HEK293 (cell line): ENCODE measurements at regions not wholly inside any gene's neighbourhood (a gene's known extent, or its start where the extent isn't known, plus 50 kb on each side); places are given as distances from the start of the nearest gene placed in this dataset.
A peak's percentile ranks its signal among the peaks of the same experiment; 100 is the strongest.

Experiments
- CTCF ChIA-PET: fragments of 350-600 bp; formaldehyde crosslinking; extraction: SDS; loops from one replicate; lab custom pipeline; 2021; ENCODE audit warnings: antibody characterized with exemption; lab: Yijun Ruan, JAX
- POLR2A ChIA-PET: fragments of 300-600 bp; formaldehyde crosslinking; extraction: SDS; loops from one replicate; lab custom pipeline; 2020; ENCODE audit warnings: antibody characterized with exemption, inconsistent platforms; lab: Yijun Ruan, JAX
- H3K27ac ChIP-seq: fragments of 200-500 bp; sonication (Bioruptor generic); 2 replicates; pipeline ENCODE4 v1.5.1; 2014; ENCODE audit warnings: low read depth, low read length, control low read depth, inconsistent platforms; ENCODE audit errors: extremely low read depth
- H3K36me3 ChIP-seq, 2 experiments: fragments of 200-500 bp in 1 of 2; sonication (Bioruptor generic) in 1 of 2; 1 replicate in 1 of 2; 2 replicates in 1 of 2; pipeline ENCODE4 v1.5.1; 2014 to 2017; ENCODE audit warnings: inconsistent platforms in 2 of 2, low read length in 2 of 2; ENCODE audit not compliant: control insufficient read depth in 2 of 2, insufficient read depth in 1 of 2
- H3K4me1 ChIP-seq: fragments of 200-500 bp; sonication (Bioruptor generic); 2 replicates; pipeline ENCODE4 v1.5.1; 2014; ENCODE audit warnings: mild to moderate bottlenecking, low read length, inconsistent platforms; ENCODE audit not compliant: control insufficient read depth, insufficient read depth
- H3K4me3 ChIP-seq: 2 replicates; pipeline ENCODE4 v1.5.1; 2011; ENCODE audit warnings: low read depth, mild to moderate bottlenecking, control low read depth, low read length, moderate library complexity
- H3K9me3 ChIP-seq: fragments of 200-500 bp; sonication (Bioruptor generic); 2 replicates; pipeline ENCODE4 v1.5.1; 2014; ENCODE audit warnings: low read depth, low read length, inconsistent platforms; ENCODE audit not compliant: control insufficient read depth, insufficient read depth
- EGR2 ChIP-seq: fragments of 450-650 bp; formaldehyde crosslinking; IDR thresholded peaks from 2 replicates; pipeline ENCODE4 v1.5.1; 2016; ENCODE audit warnings: low read depth, missing biosample characterization, missing genetic modification characterization
- GLI4 ChIP-seq: fragments of 450-650 bp; formaldehyde crosslinking; IDR thresholded peaks from 2 replicates; pipeline ENCODE4 v1.5.1; 2016; ENCODE audit warnings: missing biosample characterization, missing genetic modification characterization
- HOXC10 ChIP-seq: sonication (generic); formaldehyde crosslinking; IDR thresholded peaks from 2 replicates; pipeline ENCODE4 v1.8.1; 2023; ENCODE audit warnings: mild to moderate bottlenecking, missing genetic modification reagents
- IKZF3 ChIP-seq: fragments of 450-650 bp; IDR thresholded peaks from 2 replicates; pipeline ENCODE4 v1.5.0; 2018; ENCODE audit warnings: missing biosample characterization, mild to moderate bottlenecking, missing genetic modification characterization, moderate library complexity
- KLF10 ChIP-seq: fragments of 450-650 bp; IDR thresholded peaks from 2 replicates; pipeline ENCODE4 v1.5.1; 2018; ENCODE audit warnings: missing biosample characterization, mild to moderate bottlenecking, missing genetic modification characterization
- OSR2 ChIP-seq: fragments of 450-650 bp; formaldehyde crosslinking; IDR thresholded peaks from 2 replicates; pipeline ENCODE4 v1.5.1; 2016; ENCODE audit warnings: missing biosample characterization, missing genetic modification characterization
- PBX3 ChIP-seq: sonication (generic); formaldehyde crosslinking; IDR thresholded peaks from 2 replicates; pipeline ENCODE4 v1.8.1; 2022; ENCODE audit warnings: mild to moderate bottlenecking, moderate library complexity, missing genetic modification reagents
- REPIN1 ChIP-seq: fragments of 450-650 bp; formaldehyde crosslinking; IDR thresholded peaks from 2 replicates; pipeline ENCODE4 v1.5.1; 2017; ENCODE audit warnings: missing biosample characterization, missing genetic modification characterization, low read depth
- SP2 ChIP-seq: fragments of 450-650 bp; formaldehyde crosslinking; IDR thresholded peaks from 2 replicates; pipeline ENCODE4 v1.5.1; 2016; ENCODE audit warnings: missing biosample characterization, missing genetic modification characterization
- SP7 ChIP-seq: fragments of 450-650 bp; formaldehyde crosslinking; IDR thresholded peaks from 2 replicates; pipeline ENCODE4 v1.5.1; 2016; ENCODE audit warnings: missing biosample characterization, missing genetic modification characterization
- TCF7L2 ChIP-seq: IDR thresholded peaks from 2 replicates; pipeline ENCODE4 v1.6.1; 2011; ENCODE audit warnings: low read depth, mild to moderate bottlenecking, inconsistent platforms, low read length, moderate library complexity, borderline replicate concordance
- YY1 ChIP-seq: fragments of 450-650 bp; formaldehyde crosslinking; IDR thresholded peaks from 2 replicates; pipeline ENCODE4 v1.5.1; 2018; ENCODE audit warnings: missing biosample characterization, missing genetic modification characterization
- ZBTB48 ChIP-seq: fragments of 450-650 bp; formaldehyde crosslinking; IDR thresholded peaks from 2 replicates; pipeline ENCODE4 v1.5.1; 2016; ENCODE audit warnings: missing biosample characterization, missing genetic modification characterization
- ZBTB8A ChIP-seq: fragments of 450-650 bp; formaldehyde crosslinking; IDR thresholded peaks from 2 replicates; pipeline ENCODE4 v1.5.1; 2016; ENCODE audit warnings: missing biosample characterization, missing genetic modification characterization
- ZEB2 ChIP-seq: fragments of 450-650 bp; formaldehyde crosslinking; IDR thresholded peaks from 2 replicates; pipeline ENCODE4 v1.5.1; 2016; ENCODE audit warnings: missing biosample characterization, missing genetic modification characterization
- ZFP69B ChIP-seq: fragments of 450-650 bp; formaldehyde crosslinking; IDR thresholded peaks from 2 replicates; pipeline ENCODE4 v1.5.1; 2016; ENCODE audit warnings: missing biosample characterization, missing genetic modification characterization
- ZNF16 ChIP-seq: fragments of 450-650 bp; formaldehyde crosslinking; IDR thresholded peaks from 2 replicates; pipeline ENCODE4 v1.5.1; 2016; ENCODE audit warnings: low read depth, missing biosample characterization, missing genetic modification characterization
- ZNF175 ChIP-seq: fragments of 450-650 bp; formaldehyde crosslinking; IDR thresholded peaks from 2 replicates; pipeline ENCODE4 v1.5.1; 2016; ENCODE audit warnings: missing biosample characterization, missing genetic modification characterization
- ZNF324 ChIP-seq: fragments of 450-650 bp; formaldehyde crosslinking; IDR thresholded peaks from 2 replicates; pipeline ENCODE4 v1.5.1; 2016; ENCODE audit warnings: missing biosample characterization, missing genetic modification characterization
- ZNF354C ChIP-seq: fragments of 450-650 bp; formaldehyde crosslinking; IDR thresholded peaks from 2 replicates; pipeline ENCODE4 v1.5.1; 2016; ENCODE audit warnings: missing biosample characterization, missing genetic modification characterization, low read depth, borderline replicate concordance
- ZNF473 ChIP-seq: fragments of 450-650 bp; formaldehyde crosslinking; IDR thresholded peaks from 2 replicates; pipeline ENCODE4 v1.5.1; 2017; ENCODE audit warnings: missing biosample characterization, missing genetic modification characterization
- ZNF549 ChIP-seq: fragments of 450-650 bp; IDR thresholded peaks from 2 replicates; pipeline ENCODE4 v1.5.1; 2018; ENCODE audit warnings: missing biosample characterization, missing genetic modification characterization, mild to moderate bottlenecking, inconsistent platforms, moderate library complexity
- ZNF629 ChIP-seq: fragments of 450-650 bp; formaldehyde crosslinking; IDR thresholded peaks from 2 replicates; pipeline ENCODE4 v1.5.1; 2017; ENCODE audit warnings: missing biosample characterization, missing genetic modification characterization
- ZNF654 ChIP-seq: fragments of 450-650 bp; formaldehyde crosslinking; IDR thresholded peaks from 2 replicates; pipeline ENCODE4 v1.5.1; 2016; ENCODE audit warnings: low read depth, missing biosample characterization, missing genetic modification characterization
- ZNF677 ChIP-seq: fragments of 450-650 bp; IDR thresholded peaks from 2 replicates; pipeline ENCODE4 v1.5.0; 2018; ENCODE audit warnings: missing biosample characterization, mild to moderate bottlenecking, missing genetic modification characterization, moderate library complexity
- ZNF837 ChIP-seq: fragments of 450-650 bp; formaldehyde crosslinking; IDR thresholded peaks from 2 replicates; pipeline ENCODE4 v1.5.1; 2016; ENCODE audit warnings: missing biosample characterization, missing genetic modification characterization
- ZNF843 ChIP-seq: fragments of 450-650 bp; formaldehyde crosslinking; IDR thresholded peaks from 2 replicates; pipeline ENCODE4 v1.5.1; 2016; ENCODE audit warnings: missing biosample characterization, missing genetic modification characterization
- TF ChIP-seq, protein P1 (sequence below): fragments of 450-650 bp; formaldehyde crosslinking; IDR thresholded peaks from 2 replicates; pipeline ENCODE4 v1.5.1; 2016; ENCODE audit warnings: missing biosample characterization, missing genetic modification characterization
- TF ChIP-seq, protein P2 (sequence below): fragments of 450-650 bp; formaldehyde crosslinking; IDR thresholded peaks from 2 replicates; pipeline ENCODE4 v1.5.1; 2017; ENCODE audit warnings: missing biosample characterization, missing genetic modification characterization
- TF ChIP-seq, protein P3 (sequence below): fragments of 450-650 bp; formaldehyde crosslinking; IDR thresholded peaks from 2 replicates; pipeline ENCODE4 v1.5.1; 2016; ENCODE audit warnings: missing biosample characterization, missing genetic modification characterization, low read depth
- TF ChIP-seq, protein P4 (sequence below): fragments of 450-650 bp; formaldehyde crosslinking; IDR thresholded peaks from 2 replicates; pipeline ENCODE4 v1.5.1; 2017; ENCODE audit warnings: missing biosample characterization, missing genetic modification characterization

- TF ChIP-seq ZNF843 = peak; percentile 65; the same call in 1 of the 2 replicates
- TF ChIP-seq, protein P1, sequence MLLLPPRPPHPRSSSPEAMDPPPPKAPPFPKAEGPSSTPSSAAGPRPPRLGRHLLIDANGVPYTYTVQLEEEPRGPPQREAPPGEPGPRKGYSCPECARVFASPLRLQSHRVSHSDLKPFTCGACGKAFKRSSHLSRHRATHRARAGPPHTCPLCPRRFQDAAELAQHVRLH (tag by site-specific recombination) = no peak
- TF ChIP-seq, protein P2, sequence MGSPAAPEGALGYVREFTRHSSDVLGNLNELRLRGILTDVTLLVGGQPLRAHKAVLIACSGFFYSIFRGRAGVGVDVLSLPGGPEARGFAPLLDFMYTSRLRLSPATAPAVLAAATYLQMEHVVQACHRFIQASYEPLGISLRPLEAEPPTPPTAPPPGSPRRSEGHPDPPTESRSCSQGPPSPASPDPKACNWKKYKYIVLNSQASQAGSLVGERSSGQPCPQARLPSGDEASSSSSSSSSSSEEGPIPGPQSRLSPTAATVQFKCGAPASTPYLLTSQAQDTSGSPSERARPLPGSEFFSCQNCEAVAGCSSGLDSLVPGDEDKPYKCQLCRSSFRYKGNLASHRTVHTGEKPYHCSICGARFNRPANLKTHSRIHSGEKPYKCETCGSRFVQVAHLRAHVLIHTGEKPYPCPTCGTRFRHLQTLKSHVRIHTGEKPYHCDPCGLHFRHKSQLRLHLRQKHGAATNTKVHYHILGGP (tag by site-specific recombination) = peak; percentile 43; the same call in 1 of the 2 replicates
- TF ChIP-seq ZNF175 (tag by site-specific recombination) = no peak
- no peak for TF ChIP-seq ZNF324
Measured at GRCh38 chr13:99869830-99870229, 101.7 kb downstream of the ZIC5 start (continued).

DNA sequence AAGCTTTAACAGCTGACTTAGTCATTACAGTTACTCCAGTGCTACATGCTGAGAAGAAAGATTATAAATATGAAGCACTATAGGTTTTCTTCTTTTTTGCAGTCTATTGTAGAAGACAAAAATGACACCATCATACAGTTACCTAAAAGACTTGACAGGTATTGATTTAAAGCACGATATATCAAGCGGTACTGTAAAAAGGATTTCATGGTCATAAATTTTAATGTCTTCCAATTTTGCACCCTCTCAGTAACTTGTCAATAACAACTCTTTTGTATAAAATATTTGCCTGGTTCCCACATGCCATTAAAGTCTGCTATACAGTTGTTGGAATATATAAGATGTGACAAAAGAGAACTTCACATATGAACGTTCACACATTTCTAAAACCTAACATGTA is 102.8 kb downstream of the ZIC5 start:
- H3K4me1 ChIP-seq = peaks cover 23% of the 10 kb centered on the region
- H3K36me3 ChIP-seq = no peaks in the 10 kb centered on the region
- ChIA-PET POLR2A (no interaction called here), CTCF (interaction anchor here (0.6 kb wide), 1 partner anchor 343 kb away, joined by 4 read pairs; no protein-coding TSS in a partner anchor)
- H3K4me3 ChIP-seq = no peak overlapping the region
- H3K27ac ChIP-seq = no peak overlapping the region
- no peaks in the 10 kb centered on the region for H3K9me3 ChIP-seq
- TF ChIP-seq TCF7L2 (0 out of 2 replicates have a peak, but pooled peaks have one; percentile 40), EGR2 (no peak), ZNF677 (tag by site-specific recombination) (no peak), ZNF473 (tag by site-specific recombination) (no peak), ZNF354C (tag by site-specific recombination) (no peak), SP7 (tag by site-specific recombination) (0 out of 2 replicates have a peak, but pooled peaks have one; percentile 19), ZNF16 (tag by site-specific recombination) (no peak), ZEB2 (0 out of 2 replicates have a peak, but pooled peaks have one; percentile 27), ZNF549 (tag by site-specific recombination) (no peak), ZFP69B (tag by site-specific recombination) (no peak), KLF10 (peak; percentile 49; the same call in 1 of the 2 replicates), ZBTB8A (tag by site-specific recombination) (0 out of 2 replicates have a peak, but pooled peaks have one; percentile 25), ZBTB48 (tag by site-specific recombination) (no peak), REPIN1 (no peak), ZNF837 (tag by site-specific recombination) (no peak), ZNF629 (no peak), ZNF654 (tag by site-specific recombination) (no peak), GLI4 (no peak), HOXC10 (no peak), PBX3 (CRISPR knock-in tag) (no peak), SP2 (tag by site-specific recombination) (0 out of 2 replicates have a peak, but pooled peaks have one; percentile 9), ZNF175 (tag by site-specific recombination) (no peak), IKZF3 (tag by site-specific recombination) (0 out of 2 replicates have a peak, but pooled peaks have one; percentile 37), YY1 (peak; percentile 40; the same call in 1 of the 2 replicates), OSR2 (tag by site-specific recombination) (peak; percentile 70; the same call in 1 of the 2 replicates)
- TF ChIP-seq, protein P3, sequence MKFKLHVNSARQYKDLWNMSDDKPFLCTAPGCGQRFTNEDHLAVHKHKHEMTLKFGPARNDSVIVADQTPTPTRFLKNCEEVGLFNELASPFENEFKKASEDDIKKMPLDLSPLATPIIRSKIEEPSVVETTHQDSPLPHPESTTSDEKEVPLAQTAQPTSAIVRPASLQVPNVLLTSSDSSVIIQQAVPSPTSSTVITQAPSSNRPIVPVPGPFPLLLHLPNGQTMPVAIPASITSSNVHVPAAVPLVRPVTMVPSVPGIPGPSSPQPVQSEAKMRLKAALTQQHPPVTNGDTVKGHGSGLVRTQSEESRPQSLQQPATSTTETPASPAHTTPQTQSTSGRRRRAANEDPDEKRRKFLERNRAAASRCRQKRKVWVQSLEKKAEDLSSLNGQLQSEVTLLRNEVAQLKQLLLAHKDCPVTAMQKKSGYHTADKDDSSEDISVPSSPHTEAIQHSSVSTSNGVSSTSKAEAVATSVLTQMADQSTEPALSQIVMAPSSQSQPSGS (tag by site-specific recombination) = peak; percentile 31; the same call in 1 of the 2 replicates
- TF ChIP-seq, protein P2 (tag by site-specific recombination) = peak; percentile 63; the same call in 1 of the 2 replicates
- TF ChIP-seq, protein P4, sequence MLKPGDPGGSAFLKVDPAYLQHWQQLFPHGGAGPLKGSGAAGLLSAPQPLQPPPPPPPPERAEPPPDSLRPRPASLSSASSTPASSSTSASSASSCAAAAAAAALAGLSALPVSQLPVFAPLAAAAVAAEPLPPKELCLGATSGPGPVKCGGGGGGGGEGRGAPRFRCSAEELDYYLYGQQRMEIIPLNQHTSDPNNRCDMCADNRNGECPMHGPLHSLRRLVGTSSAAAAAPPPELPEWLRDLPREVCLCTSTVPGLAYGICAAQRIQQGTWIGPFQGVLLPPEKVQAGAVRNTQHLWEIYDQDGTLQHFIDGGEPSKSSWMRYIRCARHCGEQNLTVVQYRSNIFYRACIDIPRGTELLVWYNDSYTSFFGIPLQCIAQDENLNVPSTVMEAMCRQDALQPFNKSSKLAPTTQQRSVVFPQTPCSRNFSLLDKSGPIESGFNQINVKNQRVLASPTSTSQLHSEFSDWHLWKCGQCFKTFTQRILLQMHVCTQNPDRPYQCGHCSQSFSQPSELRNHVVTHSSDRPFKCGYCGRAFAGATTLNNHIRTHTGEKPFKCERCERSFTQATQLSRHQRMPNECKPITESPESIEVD (tag by site-specific recombination) = peak; percentile 90
